ENCODE measurements at regions not wholly inside any gene's neighbourhood (a gene's known extent, or its start where the extent isn't known, plus 50 kb on each side); places are given as distances from the start of the nearest gene placed in this dataset.

GRCh38 chr12:115311875-115312274, 627.9 kb upstream of the TBX3 start:
- TF ChIP-seq CTCF (conservative IDR thresholded peaks at IDR 0.05) (no peak), ZFX (IDR thresholded peaks at IDR 0.05) (no peak)

Data from C4-2B (cell line).